Kidney (tissue), 13 donors: ENCODE measurements at regions not wholly inside any gene's neighbourhood (a gene's known extent, or its start where the extent isn't known, plus 50 kb on each side); places are given as distances from the start of the nearest gene placed in this dataset.

Experiments used
- DNase-seq, 5 donors: peaks; one replicate each; pipeline ENCODE4 v3.0.0-alpha.2; 2013 to 2020
- FAIRE-seq: peaks from 2 replicates; lab custom pipeline; 2012; peaks lifted over from hg19 to GRCh38; lab: Jason Lieb, UNC
- H3K27ac ChIP-seq, 2 donors: one replicate each; pipeline ENCODE4 v1.7.0; 2013; ENCODE audit warnings: low read depth in 2 of 2, low read length in 2 of 2, inconsistent platforms in 1 of 2
- H3K27me3 ChIP-seq: one replicate; pipeline ENCODE4 v1.7.1; 2013; ENCODE audit warnings: low read length, inconsistent platforms; ENCODE audit not compliant: control insufficient read depth, insufficient read depth
- H3K36me3 ChIP-seq, 3 donors: one replicate each; pipeline versions ENCODE4 v1.7.0 to v1.7.1; 2013; ENCODE audit warnings: low read length in 3 of 3, control low read depth in 1 of 3, inconsistent platforms in 1 of 3; ENCODE audit not compliant: insufficient read depth in 3 of 3, control insufficient read depth in 2 of 3
- H3K4me1 ChIP-seq, 3 donors: one replicate each; pipeline versions ENCODE4 v1.7.0 to v1.7.1; 2013; ENCODE audit warnings: low read length in 3 of 3, inconsistent platforms in 1 of 3, low read depth in 1 of 3; ENCODE audit not compliant: control insufficient read depth in 2 of 3, insufficient read depth in 2 of 3
- H3K4me3 ChIP-seq, 3 donors: one replicate each; pipeline versions ENCODE4 v1.7.0 to v1.8.1; 2013; ENCODE audit warnings: low read length in 3 of 3, control low read depth in 1 of 3, inconsistent platforms in 1 of 3
- H3K9ac ChIP-seq, 3 donors: one replicate each; pipeline versions ENCODE4 v1.7.0 to v1.7.1; 2013; ENCODE audit warnings: low read length in 3 of 3, control low read depth in 1 of 3, inconsistent platforms in 1 of 3
- H3K9me3 ChIP-seq, 3 donors: one replicate each; pipeline versions ENCODE4 v1.7.0 to v1.7.1; 2013; ENCODE audit warnings: low read length in 3 of 3, control low read depth in 1 of 3, inconsistent platforms in 1 of 3; ENCODE audit not compliant: control insufficient read depth in 2 of 3, insufficient read depth in 1 of 3
- CTCF ChIP-seq: IDR thresholded peaks from 3 replicates; pipeline ENCODE4 v1.5.1; 2012; ENCODE audit warnings: mild to moderate bottlenecking, moderate library complexity, borderline replicate concordance; ENCODE audit not compliant: insufficient read depth; ENCODE audit errors: extremely low read depth
- intact Hi-C: fragments of 100-400 bp; cut with DNase I; formaldehyde crosslinking; loops from one replicate; pipeline ENCODE4 v1.11.1; 2022
- donor health status: control.
- donor health status: control.
- donor health status: control.
- donor health status: control.
- donor health status: control.
- donor health status: DM: yes; HTN: yes; CAD: no.
- donor health status: Normal renal cell carcinoma (clear cell type).

DNA sequence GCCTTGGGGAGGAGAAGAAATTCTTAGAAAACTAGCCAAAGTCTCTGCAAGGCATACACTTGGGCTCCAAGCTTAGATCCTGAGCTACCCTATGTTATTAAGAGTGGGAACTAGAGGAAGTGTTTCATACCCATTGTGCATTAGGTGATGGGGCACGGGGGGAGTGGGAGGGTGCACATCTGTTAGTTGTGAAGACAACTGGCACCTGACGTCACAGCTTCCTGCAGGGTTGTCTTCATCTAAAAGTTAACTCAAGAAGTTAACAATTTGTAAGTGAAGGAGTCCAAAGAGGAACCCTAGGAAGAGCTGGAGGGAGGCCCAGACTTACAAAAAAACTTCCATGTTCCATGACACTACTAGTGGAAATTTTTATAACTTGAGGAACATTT is 158.1 kb downstream of the ADRA2A start:
- Histone ChIP-seq H3K27me3 (no peaks in the 10 kb centered on the region), H3K9ac (no peak overlapping the region), H3K27ac (no peak overlapping the region), H3K4me1 (no peaks in the 10 kb centered on the region), H3K9me3 (no peaks in the 10 kb centered on the region), H3K36me3 (no peaks in the 10 kb centered on the region), H3K4me3 (no peak overlapping the region)
- FAIRE-seq (no peak), DNase-seq (no peak)
- intact Hi-C loops = no loop called here
- no peak for TF ChIP-seq CTCF

DNA sequence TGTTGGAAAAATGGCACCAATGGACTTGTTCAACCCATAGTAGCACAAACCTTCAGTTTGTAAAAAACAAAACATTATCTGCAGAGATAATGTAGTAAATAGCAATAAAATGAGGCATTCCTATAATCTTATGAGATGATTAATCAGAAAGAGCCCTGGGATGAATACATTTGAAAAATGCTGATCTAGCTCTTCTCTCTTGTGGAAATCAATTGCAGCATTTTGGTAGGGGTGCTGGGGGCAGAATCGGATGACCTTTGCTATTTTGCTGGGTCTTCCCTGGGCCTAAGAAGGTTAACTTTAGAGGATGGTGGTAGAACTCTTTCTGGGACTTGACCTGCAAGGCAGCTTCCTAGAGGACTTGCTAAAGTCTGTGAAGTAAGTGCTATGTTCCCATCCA is 163.5 kb downstream of the ADRA2A start:
- Histone ChIP-seq H3K36me3 (no peaks in the 10 kb centered on the region), H3K27me3 (no peaks in the 10 kb centered on the region), H3K4me1 (no peaks in the 10 kb centered on the region), H3K27ac (no peak overlapping the region), H3K9ac (no peak overlapping the region), H3K9me3 (no peaks in the 10 kb centered on the region), H3K4me3 (no peak overlapping the region)
- TF ChIP-seq CTCF = no peak
- intact Hi-C loops = no loop called here
- FAIRE-seq (no peak), DNase-seq (no peak)

- Histone ChIP-seq H3K27ac (no peak overlapping the region), H3K9me3 (no peaks in the 10 kb centered on the region), H3K4me1 (no peaks in the 10 kb centered on the region), H3K4me3 (no peak overlapping the region), H3K27me3 (no peaks in the 10 kb centered on the region), H3K9ac (no peak overlapping the region), H3K36me3 (no peaks in the 10 kb centered on the region)
- DNase-seq (no peak), FAIRE-seq (no peak)
- TF ChIP-seq CTCF = no peak
- intact Hi-C loops = no loop called here
Observed at GRCh38 chr10:111243126-111243525, 166.3 kb downstream of the ADRA2A start.

DNA sequence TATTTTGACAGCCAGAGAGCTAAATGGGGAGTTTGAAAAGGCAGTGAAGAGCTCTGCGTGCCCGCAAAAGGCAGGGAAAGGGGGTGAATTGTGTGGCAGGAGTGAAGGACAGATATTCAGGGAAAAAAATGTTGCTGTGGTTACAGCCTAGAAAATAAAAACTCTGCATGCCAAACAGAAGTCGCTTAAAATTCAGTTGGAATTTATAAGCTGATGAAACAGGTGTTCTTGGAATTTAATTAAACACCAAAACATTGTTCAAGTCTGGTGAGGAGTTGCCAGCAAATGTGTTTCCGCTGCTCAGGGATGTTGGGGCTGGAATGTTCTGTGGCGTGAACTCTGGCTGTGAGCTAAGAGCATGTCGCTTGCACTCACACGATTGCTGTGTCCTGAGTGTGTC is 169.3 kb downstream of the ADRA2A start:
- Histone ChIP-seq H3K4me3 (no peak overlapping the region), H3K27ac (no peak overlapping the region), H3K9ac (no peak overlapping the region), H3K9me3 (no peaks in the 10 kb centered on the region), H3K4me1 (no peaks in the 10 kb centered on the region), H3K36me3 (no peaks in the 10 kb centered on the region), H3K27me3 (no peaks in the 10 kb centered on the region)
- DNase-seq (no peak), FAIRE-seq (no peak)
- TF ChIP-seq CTCF = no peak
- intact Hi-C loops = no loop called here
